ENCODE measurements at regions not wholly inside any gene's neighbourhood (a gene's known extent, or its start where the extent isn't known, plus 50 kb on each side); places are given as distances from the start of the nearest gene placed in this dataset.
"Not testable (repeated sequence)": the region's sequence is repeated elsewhere in the genome, so short reads cannot be mapped to it uniquely, and the experiment has no call there.

DNA sequence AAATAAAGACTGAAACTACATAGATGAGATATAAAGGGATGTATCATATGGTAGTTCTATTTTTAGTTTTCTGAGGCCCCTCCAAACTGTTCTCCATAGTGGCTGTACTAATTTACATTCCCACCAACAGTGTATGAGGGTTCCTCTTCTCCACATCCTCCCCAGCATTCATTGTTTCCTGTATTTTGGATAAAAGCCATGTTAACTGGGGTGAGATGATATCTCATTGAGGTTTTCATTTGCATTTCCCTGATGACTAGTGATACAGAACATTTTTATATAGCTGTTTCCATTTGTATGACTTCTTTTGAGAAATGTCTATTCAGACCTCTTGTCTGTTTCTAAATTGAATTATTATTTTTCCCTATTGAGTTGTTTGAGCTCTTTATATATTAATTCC lies 229.3 kb downstream of the RFPL4B start:
- no peak for DNase-seq (ENCODE audit: low spot score)

DNA sequence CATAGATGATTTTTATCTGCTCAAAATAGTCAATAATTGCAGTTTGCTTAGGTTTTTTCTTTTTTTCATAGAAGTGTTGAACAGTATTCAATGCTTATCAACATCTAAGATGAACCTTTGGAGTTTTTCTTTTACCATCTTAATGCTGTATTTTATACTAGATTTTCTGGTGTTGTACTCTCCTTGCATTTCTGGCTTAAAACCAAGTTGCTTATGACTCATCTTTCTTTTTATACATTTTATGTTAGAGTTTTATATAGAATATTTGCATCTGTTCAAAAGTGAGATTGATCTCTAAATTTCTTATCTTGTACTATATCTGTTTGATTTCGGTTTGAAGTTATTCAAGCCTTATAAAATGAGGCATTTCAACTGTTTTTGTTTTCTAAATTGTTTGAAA lies 232.5 kb downstream of the RFPL4B start:
- DNase-seq (ENCODE audit: low spot score): peak; percentile 42

DNA sequence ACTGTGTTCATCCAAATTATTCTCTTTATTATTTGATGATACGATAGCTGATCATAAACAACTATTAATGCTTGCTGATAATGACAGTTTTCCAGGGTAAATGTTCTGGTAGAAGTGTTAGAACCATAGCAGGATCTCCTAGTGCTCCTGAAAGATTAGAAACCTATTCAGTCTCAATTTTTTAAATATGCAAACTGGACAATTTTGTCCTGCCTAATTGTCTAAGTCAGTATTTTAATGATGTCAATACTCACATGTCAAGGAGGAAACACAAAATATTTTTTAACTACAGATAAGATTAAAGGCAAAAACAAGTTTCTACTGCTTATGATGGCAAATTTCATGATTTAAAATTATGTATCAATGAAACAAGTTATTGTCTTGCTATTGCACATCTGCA lies 233.9 kb downstream of the RFPL4B start:
- DNase-seq (ENCODE audit: low spot score): no peak

DNA sequence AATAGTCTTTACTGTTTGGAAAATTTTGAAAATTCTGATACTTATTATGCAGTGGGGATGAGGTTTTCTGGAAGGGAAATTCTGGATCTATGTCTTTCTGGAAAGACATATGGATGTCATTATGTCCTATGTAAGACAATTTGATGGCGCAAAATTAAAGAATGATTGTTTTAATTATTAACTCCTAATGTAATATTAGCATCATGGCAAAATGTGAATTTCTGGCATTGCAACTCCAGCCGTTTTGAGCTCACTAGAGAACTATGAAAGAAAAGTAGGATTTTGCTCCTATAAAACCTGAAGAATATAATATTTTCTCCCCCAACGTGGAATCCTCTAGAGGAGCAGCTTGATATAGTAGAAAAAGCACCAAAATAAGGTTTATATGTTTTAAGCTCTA lies 243.2 kb downstream of the RFPL4B start:
- no peak for DNase-seq (ENCODE audit: low spot score)

DNA sequence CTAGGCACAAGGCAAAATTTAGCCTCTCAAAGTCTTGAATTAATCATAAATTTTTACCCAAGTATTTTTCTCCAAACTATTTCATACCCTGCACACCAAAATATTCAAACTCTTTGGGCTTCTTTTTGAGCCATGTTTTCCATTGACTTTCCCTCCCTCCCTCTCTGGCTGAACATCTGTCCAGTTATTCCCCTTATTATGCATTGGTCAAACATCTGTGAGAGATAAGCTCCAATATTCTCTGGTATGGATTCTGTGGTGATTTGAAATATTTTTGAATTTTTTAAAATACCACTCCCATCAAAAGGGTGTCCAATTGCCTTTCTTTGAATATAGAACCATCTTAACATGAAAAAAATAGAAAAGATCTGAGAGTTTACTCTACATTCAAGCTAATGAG lies 244.2 kb downstream of the RFPL4B start:
- no peak for DNase-seq (ENCODE audit: low spot score)

DNA sequence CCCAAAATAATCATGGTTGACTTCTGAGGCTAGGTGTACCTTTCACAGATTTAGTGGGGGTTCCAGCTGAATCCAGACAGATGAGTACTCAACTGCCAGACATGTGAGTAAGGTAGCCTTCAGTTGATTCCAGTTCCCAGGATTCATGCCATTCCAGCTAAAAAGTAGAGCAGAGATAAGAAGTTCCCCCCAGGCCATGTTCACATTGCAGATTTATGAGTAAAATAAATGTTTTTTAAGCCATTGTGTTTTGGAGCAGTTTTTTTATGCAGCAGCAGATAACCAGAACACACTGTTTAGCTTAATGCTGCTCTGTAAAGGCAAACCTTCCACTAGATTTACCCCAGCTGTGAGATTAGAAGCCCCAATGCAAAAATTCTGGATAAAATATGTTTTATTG lies 245.0 kb downstream of the RFPL4B start:
- no peak for DNase-seq (ENCODE audit: low spot score)

DNA sequence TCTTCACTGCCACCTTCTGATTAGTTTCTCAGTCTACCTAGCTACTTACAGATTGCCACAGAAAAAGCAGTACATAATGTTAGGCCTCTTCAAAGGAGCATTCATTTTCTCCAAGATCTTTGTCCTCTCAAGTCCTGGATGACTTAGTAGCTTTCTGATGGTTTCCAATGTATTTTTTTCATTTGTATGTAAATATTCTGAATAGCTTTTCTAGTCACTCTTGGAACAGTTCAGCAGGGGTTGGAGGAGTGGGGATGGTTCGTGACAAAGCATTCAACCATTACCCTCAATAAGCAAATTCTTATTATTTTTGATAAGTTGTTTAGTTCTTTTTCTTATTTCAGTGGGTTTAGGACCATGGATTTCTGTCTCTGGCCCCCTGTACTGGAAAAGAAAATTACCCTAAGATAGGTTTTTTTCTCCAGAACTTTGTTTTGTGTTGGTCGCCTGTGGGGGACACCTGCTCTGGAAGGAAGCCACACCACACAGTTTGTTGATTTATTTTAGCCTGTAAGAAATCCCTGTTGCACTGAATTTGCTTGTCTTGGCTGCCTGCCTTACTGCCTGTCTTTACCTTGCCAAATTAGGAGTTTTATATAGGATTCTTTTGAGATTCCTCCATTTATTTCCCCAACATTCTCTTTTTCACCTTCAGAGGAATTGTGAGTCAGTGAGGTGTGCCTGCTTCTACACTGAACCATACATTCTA lies 247.9 kb downstream of the RFPL4B start:
- no peak for DNase-seq (ENCODE audit: low spot score)

DNA sequence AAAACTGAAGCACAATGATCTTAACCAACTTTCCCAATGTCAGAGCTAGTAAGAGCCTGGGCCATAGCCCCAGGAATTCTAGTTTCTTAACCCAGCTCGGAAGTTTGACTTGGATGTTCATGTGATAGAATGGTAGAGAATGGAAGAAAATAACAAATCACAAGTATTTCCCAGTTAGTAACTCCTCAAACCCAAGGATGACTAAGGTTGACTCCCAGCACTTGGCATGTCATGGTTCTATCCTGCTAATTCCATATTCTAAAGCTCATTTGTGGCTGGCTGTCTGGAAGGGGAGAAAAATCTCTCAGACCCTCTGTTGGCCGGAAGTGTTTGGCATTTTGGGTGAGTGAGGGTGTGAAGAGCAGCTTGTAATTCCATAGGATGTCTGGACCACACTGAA lies 248.7 kb downstream of the RFPL4B start:
- DNase-seq (ENCODE audit: low spot score): no peak

DNA sequence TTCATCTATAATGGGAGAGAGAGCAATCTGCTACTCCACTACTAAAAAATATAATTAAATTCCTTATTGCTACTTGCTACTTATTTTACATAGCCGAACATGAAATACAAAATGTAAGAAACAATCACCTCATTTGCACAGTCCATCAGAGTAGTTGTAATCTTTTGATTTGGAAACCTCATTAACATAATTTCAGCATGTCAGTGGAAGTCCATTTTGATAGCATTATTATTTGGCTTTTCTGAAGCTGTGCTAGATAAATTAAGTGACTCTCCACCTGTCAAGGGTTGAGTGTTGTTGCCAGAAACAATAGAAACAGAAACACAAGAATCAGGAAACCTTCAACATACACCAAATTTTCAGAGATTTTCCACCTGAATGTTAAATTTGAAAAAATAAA lies 250.0 kb downstream of the RFPL4B start:
- DNase-seq (ENCODE audit: low spot score): no peak

DNA sequence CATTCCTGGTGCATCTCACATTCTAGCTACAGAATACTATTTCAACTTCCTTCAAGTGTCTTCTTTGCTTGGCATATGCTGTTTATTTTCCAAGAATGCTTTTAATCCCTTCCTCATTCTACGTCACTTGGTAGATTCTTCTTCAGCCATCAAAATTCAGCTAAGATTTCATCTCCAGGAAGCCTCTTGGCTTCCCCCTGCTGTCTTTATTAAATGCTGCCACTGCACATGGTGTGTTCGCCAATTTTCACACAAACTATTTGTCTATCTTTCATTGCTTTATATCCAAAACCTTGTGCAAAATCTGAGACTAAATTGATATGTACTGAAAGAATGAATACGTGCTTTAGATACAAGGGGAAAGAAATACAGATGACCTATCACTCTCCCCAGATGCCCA lies 253.0 kb downstream of the RFPL4B start:
- no peak for DNase-seq (ENCODE audit: low spot score)

DNA sequence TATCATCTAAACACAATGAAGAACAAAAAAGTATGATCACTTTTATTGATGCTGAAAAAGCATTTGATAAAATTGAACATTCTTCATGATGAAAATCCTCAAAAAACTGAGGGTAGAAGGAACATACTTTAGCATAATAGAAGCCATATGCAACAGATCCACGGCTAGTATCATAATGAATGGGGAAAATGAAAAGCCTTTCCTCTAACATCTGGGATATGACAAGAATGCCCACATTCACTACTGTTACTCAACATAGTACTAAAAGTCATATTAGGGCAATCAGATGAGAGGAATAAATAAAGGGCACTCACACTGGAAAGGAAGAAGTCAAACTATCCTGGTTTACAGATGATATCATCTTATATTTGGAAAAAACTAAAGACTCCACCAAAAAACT lies 256.6 kb downstream of the RFPL4B start:
- DNase-seq (ENCODE audit: low spot score): no peak

DNA sequence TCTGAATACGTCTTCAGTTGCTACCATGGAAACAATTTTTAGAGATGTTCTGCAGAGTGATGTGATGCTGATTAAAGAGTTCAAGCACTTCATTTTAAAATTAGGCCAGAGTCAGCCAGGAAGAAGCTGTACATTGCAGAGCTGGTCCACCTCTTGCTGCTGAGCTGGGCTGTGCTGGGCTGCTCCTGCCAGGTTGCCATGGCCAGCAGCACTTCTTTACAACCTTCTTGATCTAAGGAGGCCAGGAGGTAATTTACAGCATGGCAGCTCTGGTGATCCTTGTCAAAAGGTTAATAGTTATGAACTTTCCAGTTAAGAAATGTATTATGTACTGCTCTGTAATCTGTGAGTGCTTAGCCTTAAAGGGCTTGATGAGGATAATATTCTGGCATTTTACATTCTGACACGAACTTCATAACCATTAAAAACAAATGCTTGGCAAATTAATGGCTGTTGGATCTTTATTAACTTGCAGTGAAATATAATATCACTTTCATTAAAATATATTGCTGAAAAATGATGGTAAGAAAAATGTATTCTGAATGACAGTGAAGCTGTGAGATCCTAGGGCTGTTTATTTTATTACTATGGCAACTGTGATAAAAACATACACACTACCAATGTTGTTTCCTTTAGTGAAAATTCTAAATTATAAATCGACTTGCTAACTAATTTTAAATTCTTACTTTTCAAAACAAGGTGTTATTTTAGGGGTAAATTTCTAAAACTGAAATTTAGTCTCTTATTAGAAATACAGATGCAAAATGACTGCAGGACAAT lies 259.7 kb downstream of the RFPL4B start:
- no peak for DNase-seq (ENCODE audit: low spot score)

DNA sequence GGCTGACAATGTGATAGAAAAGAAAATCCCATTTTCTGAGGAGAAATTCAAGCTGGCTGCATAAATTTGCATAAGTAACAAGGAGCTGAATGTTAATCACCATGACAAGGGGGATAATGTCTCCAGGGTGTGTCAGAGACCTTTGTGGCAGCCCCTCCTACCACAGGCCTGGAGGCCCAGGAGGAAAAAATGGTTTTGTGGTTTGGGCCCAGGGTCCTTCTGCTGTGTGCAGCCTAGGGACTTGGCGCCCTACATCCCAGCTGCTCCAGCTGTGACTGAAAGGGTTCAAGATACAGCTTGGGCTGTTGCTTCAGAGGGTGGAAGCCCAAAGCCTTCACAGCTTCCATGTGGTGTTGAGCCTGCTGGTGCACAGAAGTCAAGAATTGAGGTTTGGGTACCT lies 261.8 kb downstream of the RFPL4B start:
- DNase-seq (ENCODE audit: low spot score): not testable (repeated sequence)

DNA sequence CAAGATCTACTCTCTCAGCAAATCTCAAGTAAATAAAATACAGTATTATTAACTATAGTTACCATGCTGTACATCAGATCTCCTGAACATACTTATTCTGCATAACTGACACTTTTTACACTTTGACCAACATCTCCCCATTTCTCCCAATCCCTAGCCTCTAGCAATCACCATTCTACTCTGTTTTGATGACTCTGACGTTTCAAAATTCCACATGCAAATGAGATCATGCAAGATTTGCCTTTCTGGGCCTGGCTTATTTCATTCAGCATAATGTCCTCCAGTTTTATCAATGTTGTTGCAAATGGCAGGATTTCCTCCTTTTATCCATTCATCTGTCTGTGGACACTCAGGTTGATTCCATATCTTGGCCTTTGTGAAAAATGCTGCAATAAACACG lies 266.3 kb downstream of the RFPL4B start:
- no peak for DNase-seq (ENCODE audit: low spot score)

DNA sequence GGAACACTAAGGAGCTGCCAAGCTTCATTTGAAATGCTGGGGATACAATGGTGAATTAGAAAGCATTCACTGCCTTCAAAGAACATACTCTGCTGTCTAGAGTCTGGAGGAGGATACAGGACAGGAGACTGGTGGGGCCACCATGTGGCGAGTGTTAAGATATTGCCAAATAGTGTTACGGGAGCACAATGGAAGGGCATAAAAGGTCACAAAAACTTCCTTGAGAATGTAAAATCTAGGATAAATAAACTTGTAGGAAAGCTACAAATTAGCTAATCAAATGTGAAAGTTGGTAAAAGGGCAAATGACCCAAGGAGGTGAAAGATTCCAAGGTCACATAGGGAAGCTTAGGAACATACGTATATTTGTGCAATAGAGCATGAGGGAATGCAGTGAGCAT lies 271.7 kb downstream of the RFPL4B start:
- DNase-seq (ENCODE audit: low spot score): no peak

DNA sequence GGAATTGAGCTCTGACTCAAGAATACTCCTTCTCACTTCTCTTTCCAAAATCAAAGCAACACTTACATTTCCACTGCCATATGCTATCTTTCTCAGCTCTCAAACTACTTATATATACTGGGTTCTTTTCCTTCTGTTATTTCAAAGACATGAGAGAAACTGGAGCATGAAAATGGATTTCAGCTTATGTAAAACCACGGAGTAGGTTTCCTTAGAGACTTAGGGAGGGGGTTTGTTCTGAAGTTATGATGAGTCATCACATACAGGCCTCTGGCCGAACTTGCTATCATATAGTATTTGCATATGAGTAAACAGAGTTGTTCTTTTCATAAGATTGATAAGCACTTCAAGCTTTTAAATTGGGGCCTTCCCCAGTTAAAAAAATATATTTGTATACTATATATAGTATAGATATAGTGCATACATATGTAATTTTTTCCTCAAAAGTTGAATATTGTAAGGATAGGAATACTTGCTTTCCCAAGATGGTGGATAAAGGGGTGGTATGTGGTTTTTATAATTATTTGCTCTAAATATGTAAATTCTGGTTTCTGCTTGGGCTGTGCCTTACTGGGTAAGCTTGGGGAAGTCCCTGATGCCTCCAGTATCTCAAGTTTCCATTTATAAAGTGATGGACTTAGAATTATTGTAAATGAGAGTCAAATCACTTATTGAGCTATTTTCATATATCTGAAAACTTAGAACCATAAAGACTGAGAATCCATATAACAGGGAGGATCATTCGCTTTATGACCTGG lies 273.9 kb downstream of the RFPL4B start:
- peak; percentile 67 for DNase-seq (ENCODE audit: low spot score)

DNA sequence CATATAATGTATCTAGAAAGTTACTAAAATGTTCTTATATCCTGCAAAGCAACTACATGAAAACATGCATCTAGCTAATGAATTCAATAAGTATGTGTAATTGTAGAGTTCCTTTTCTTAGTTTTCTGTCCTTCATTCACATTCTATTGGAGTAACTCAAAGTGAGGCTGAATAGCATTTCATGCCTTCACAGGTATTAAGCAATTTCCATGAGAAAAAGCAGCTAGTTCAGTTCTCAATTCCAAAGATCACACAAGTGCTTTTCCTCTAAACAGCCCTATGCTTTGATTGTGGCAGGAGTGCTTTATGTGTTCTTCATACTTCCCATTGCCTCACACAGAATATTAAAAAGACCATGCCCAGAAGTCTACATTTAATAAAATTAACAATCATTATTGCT lies 274.9 kb downstream of the RFPL4B start:
- no peak for DNase-seq (ENCODE audit: low spot score)

DNA sequence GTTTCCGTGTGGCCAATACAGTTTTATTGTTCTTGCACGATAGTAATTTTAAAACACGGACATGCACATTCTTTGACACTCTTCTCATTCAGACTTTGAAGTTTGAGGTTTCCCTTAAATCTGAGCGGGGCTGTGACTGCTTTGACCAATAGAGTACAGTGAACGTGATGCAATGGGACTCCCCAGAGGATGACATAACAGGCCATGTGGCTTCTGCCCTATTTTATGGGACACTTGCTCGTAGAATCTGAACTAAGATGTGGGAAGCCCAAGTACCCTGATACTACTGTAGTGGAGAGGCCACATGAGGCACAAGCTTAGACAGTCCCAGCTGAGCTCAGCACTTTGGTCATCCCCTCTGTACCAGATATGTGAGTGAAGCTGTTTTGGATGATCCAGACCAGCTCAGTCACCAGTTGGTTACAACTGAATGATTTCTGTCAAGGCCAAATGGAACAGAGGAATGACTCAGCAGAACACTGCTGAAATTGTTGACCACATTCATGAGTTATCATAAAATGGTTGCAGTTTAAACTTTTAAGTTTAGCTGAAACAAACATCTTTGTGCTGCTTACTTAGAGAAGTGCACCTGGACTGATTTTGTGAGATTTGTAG lies 279.4 kb downstream of the RFPL4B start:
- DNase-seq (ENCODE audit: low spot score): no peak

DNA sequence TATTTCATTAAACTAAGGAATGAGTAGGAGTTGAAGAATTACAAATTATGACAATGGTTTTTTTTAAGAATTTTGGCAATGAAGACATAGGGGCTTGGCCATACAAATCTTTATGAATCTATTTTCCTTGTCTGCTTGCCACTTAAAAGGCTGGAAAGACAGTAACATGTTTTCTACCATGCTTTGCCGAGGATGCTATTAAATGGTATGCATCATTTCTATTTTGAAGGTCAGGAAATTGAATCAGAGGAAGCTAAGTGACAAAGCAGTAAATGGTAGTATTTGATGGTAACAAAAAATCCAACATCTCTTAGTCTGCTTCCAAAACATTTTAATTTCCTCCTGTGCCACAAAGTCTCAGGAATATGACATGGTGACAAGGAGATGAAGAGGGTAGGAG lies 287.2 kb downstream of the RFPL4B start:
- DNase-seq (ENCODE audit: low spot score): no peak

DNA sequence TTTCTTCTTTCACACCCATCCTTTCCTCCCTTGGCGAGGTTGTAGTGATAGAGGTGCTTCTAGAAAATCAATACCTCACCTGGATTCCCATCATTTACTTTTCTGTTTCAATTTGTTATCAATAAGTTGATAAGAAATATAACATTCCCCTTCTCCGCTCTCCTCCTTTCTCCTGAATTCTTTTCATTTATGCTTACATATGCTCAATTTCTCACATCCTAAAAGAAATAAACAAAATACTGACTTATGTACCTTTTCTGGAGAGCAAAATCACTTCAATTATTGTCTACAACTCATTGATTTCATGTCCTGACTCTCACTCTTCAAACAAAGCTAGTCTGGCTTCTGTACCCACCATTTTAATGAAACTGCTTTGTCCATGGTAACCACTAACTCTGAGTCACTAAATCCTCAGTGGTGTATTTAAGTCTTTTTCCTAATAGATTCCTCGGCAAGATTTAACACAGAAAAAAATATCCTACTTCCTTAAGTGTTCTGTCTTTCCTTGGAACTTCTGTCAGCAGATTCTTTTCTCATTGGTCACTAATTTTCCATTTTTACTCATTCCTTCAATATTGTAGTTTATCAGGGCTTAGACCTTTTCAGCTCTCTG lies 289.6 kb downstream of the RFPL4B start:
- DNase-seq (ENCODE audit: low spot score): peak; percentile 12

DNA sequence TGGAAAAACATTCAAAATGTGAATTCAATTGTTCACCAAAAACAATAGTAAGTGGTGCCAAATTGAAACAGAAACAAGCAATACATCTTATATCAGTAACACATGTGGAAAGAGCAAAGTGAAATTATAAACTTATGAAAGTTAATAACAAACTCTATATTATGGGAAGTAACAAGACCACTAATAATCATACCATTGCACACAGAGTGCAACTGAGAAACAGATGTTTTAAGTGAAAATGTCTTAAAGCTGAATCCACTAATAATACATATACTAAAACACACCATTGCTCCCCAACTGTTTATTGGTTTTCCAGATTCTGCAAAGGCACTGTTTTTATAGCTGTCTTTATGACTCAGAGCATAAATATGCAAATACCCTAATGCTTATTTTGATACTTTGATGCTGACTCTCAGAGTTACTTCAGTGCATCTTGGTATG lies 292.3 kb downstream of the RFPL4B start:
- DNase-seq (ENCODE audit: low spot score): peak; percentile 21

DNA sequence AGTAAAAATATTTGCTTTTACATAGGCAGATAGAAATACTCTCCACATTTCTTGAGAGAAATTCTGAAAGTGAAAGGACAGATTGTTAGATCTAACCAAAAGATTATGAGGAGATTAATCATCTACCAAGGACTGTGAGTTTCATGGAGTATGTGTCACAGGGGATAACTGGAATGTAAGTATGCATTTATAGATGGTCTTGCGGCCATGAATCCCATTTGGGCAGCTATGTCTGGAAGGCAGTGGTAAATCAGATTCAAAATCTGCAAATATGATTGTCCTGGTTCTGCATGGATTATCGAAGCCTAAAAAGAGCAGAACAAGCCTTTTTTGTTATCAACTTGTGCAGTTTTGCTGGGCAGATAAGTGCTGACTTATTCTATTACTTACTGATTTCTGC lies 293.8 kb downstream of the RFPL4B start:
- DNase-seq (ENCODE audit: low spot score): peak; percentile 11

Data from umbilical cord (tissue), 1 donor.